ENCODE measurements at regions not wholly inside any gene's neighbourhood (a gene's known extent, or its start where the extent isn't known, plus 50 kb on each side); places are given as distances from the start of the nearest gene placed in this dataset.

- TF ChIP-seq POLR2A (IDR thresholded peaks at IDR 0.05; ENCODE audit: low read length) (no peak), GATA1 (IDR thresholded peaks at IDR 0.05; ENCODE audit: low read depth, low read length) (no peak)
Observed at GRCh38 chr13:95457294-95457693, 95.2 kb upstream of the CLDN10 start.
